HepG2 (cell line): ENCODE measurements at regions not wholly inside any gene's neighbourhood (a gene's known extent, or its start where the extent isn't known, plus 50 kb on each side); places are given as distances from the start of the nearest gene placed in this dataset.

Experiments used
- ATAC-seq: fragments of 200-7000 bp; cut with Tn5 transposase; 3 replicates; pipeline ENCODE4 v1.9.1; 2020; ENCODE audit warnings: mild to moderate bottlenecking, moderate library complexity
- BruUV-seq: library from RNA; stranded (reverse); fragments of 400-500 nt; replicated peaks from 2 replicates; lab custom pipeline; 2021; lab: Mats Ljungman, UMichigan
- CTCF ChIA-PET: fragments of 300-600 bp; formaldehyde crosslinking; extraction: SDS; loops from one replicate; lab custom pipeline; 2021; ENCODE audit warnings: low total read pairs, inconsistent platforms, low intra/inter-chr PET ratio; lab: Yijun Ruan, JAX
- POLR2A ChIA-PET: fragments of 350-600 bp; sonication (Branson Sonifier 250); formaldehyde crosslinking; loops from one replicate; lab custom pipeline; 2020; ENCODE audit warnings: antibody characterized with exemption, inconsistent platforms; lab: Yijun Ruan, JAX
- DNase-seq: peaks from one replicate; pipeline ENCODE4 v3.0.0-alpha.2; 2015; ENCODE audit warnings: low spot score
- FAIRE-seq: peaks from 3 replicates; lab custom pipeline; 2011; peaks lifted over from hg19 to GRCh38; lab: Jason Lieb, UNC
- H2AFZ ChIP-seq: one replicate; pipeline ENCODE4 v1.6.1; 2011; ENCODE audit warnings: low read length, inconsistent platforms
- H3K27ac ChIP-seq: fragments of 300-600 bp; 3 replicates; pipeline ENCODE4 v1.8.0; 2011; ENCODE audit warnings: mixed run types, mild to moderate bottlenecking, mixed read lengths, low read length, inconsistent platforms; ENCODE audit not compliant: insufficient read depth; ENCODE audit errors: extremely low read length
- H3K27me3 ChIP-seq, 2 experiments: fragments of 200-600 bp in 1 of 2; 2 replicates in 1 of 2; 3 replicates in 1 of 2; pipeline versions ENCODE4 v1.6.0 to v1.8.0; 2011; ENCODE audit warnings: low read length in 2 of 2, mild to moderate bottlenecking in 2 of 2, moderate library complexity in 2 of 2, inconsistent platforms in 1 of 2; ENCODE audit not compliant: insufficient read depth in 2 of 2, control insufficient read depth in 1 of 2
- H3K36me3 ChIP-seq, 2 experiments: fragments of 200-600 bp in 1 of 2; replicated peaks in 1 of 2; 2 replicates in 1 of 2; 3 replicates in 1 of 2; pipeline versions ENCODE4 v1.5.1 to v1.8.0; 2011; ENCODE audit warnings: low read length in 2 of 2, inconsistent platforms in 1 of 2; ENCODE audit not compliant: insufficient read depth in 2 of 2, control insufficient read depth in 1 of 2
- H3K4me1 ChIP-seq: 2 replicates; pipeline ENCODE4 v1.5.1; 2012; ENCODE audit warnings: low read length, inconsistent platforms; ENCODE audit not compliant: insufficient read depth
- H3K4me2 ChIP-seq: 2 replicates; pipeline ENCODE4 v1.6.0; 2011; ENCODE audit warnings: low read depth, low read length, inconsistent platforms
- H3K4me3 ChIP-seq, 3 experiments: fragments of 200-600 bp in 1 of 3; sonication (generic), shearing (Covaris generic) in 1 of 3; replicated peaks in 1 of 3; 2 replicates each; pipeline ENCODE4 v1.5.1; 2011 to 2016; ENCODE audit warnings: low read length in 3 of 3, inconsistent platforms in 2 of 3, low read depth in 2 of 3, mild to moderate bottlenecking in 2 of 3, control low read depth in 1 of 3, mixed read lengths in 1 of 3; ENCODE audit not compliant: insufficient read depth in 1 of 3
- H3K79me2 ChIP-seq: one replicate; pipeline ENCODE4 v1.6.1; 2011; ENCODE audit warnings: low read length, inconsistent platforms; ENCODE audit not compliant: insufficient read depth
- H3K9ac ChIP-seq: 2 replicates; pipeline ENCODE4 v1.6.0; 2011; ENCODE audit warnings: mild to moderate bottlenecking, low read depth, low read length, inconsistent platforms; ENCODE audit not compliant: insufficient read depth
- H3K9me3 ChIP-seq: 2 replicates; pipeline ENCODE4 v1.5.1; 2012; ENCODE audit warnings: mild to moderate bottlenecking, low read length
- H4K20me1 ChIP-seq: 2 replicates; pipeline ENCODE4 v1.6.0; 2011; ENCODE audit warnings: inconsistent platforms, mild to moderate bottlenecking, low read length, moderate library complexity; ENCODE audit not compliant: insufficient read depth
- CSRNP1 ChIP-seq: sonication (generic); formaldehyde crosslinking; IDR thresholded peaks from 2 replicates; pipeline ENCODE4 v1.8.1; 2023; ENCODE audit warnings: mild to moderate bottlenecking, missing genetic modification reagents
- ELF3 ChIP-seq: IDR thresholded peaks from 2 replicates; pipeline ENCODE4 v1.6.1; 2016; ENCODE audit warnings: missing genetic modification reagents, missing compliant biosample characterization
- KMT2B ChIP-seq: IDR thresholded peaks from 2 replicates; pipeline ENCODE4 v1.6.1; 2016; ENCODE audit warnings: missing genetic modification reagents, missing compliant biosample characterization
- MTA3 ChIP-seq: sonication (generic); formaldehyde crosslinking; IDR thresholded peaks from 2 replicates; pipeline ENCODE4 v1.4.0; 2020; ENCODE audit warnings: missing genetic modification reagents
- PBX2 ChIP-seq: IDR thresholded peaks from 2 replicates; pipeline ENCODE4 v1.6.1; 2016; ENCODE audit warnings: control low read depth
- RERE ChIP-seq: IDR thresholded peaks from 2 replicates; pipeline ENCODE4 v1.6.1; 2016; ENCODE audit warnings: low read depth, missing genetic modification reagents, missing compliant biosample characterization
- SNAPC5 ChIP-seq: sonication (generic); formaldehyde crosslinking; IDR thresholded peaks from 2 replicates; pipeline ENCODE4 v1.8.1; 2023; ENCODE audit warnings: mild to moderate bottlenecking, missing genetic modification reagents, borderline replicate concordance
- SRSF4 ChIP-seq: fragments of 200-400 bp; formaldehyde crosslinking; IDR thresholded peaks from one replicate; pipeline ENCODE4 v1.6.1; 2018; ENCODE audit warnings: mild to moderate bottlenecking, low read depth, low read length, moderate library complexity; ENCODE audit not compliant: poor library complexity, severe bottlenecking
- TRAFD1 ChIP-seq: sonication (generic); formaldehyde crosslinking; IDR thresholded peaks from 2 replicates; pipeline ENCODE4 v1.5.1; 2020; ENCODE audit warnings: missing genetic modification reagents, mild to moderate bottlenecking, borderline replicate concordance
- ZNF296 ChIP-seq: sonication (generic); formaldehyde crosslinking; conservative IDR thresholded peaks from 2 replicates; pipeline ENCODE4 v1.5.0; 2020; ENCODE audit warnings: mild to moderate bottlenecking, missing genetic modification reagents
- ZNF432 ChIP-seq: sonication (generic); formaldehyde crosslinking; IDR thresholded peaks from 2 replicates; pipeline ENCODE4 v1.5.0; 2020; ENCODE audit warnings: missing genetic modification reagents, mild to moderate bottlenecking, borderline replicate concordance
- ZNF597 ChIP-seq: sonication (generic); formaldehyde crosslinking; IDR thresholded peaks from 2 replicates; pipeline ENCODE4 v1.5.0; 2020; ENCODE audit warnings: missing genetic modification reagents
- ZNF747 ChIP-seq: sonication (generic); formaldehyde crosslinking; IDR thresholded peaks from 2 replicates; pipeline ENCODE4 v1.8.1; 2023; ENCODE audit warnings: missing genetic modification reagents, mild to moderate bottlenecking, borderline replicate concordance
- ZNF883 ChIP-seq: sonication (generic); formaldehyde crosslinking; IDR thresholded peaks from 2 replicates; pipeline ENCODE4 v1.5.1; 2020; ENCODE audit warnings: mild to moderate bottlenecking, missing genetic modification reagents; ENCODE audit errors: not compliant biosample characterization
- in situ Hi-C: cut with HindIII; loops from 2 replicates; pipeline ENCODE4 v1.10.0; 2017; ENCODE audit warnings: low pct_unique_long_range_greater_than_20kb; ENCODE audit not compliant: extremely low pct_ligation_motif_present
- intact Hi-C: fragments of 100-400 bp; cut with micrococcal nuclease; formaldehyde crosslinking; loops from one replicate; pipeline ENCODE4 v1.10.0; 2022; ENCODE audit not compliant: unreplicated experiment

GRCh38 chr4:26106776-26107175, 192.8 kb downstream of the SMIM20 start:
- no peak overlapping the region for H3K4me3 ChIP-seq
- H4K20me1 ChIP-seq, result no peaks in the 10 kb centered on the region
- no peak for FAIRE-seq
- ChIA-PET CTCF (no interaction called here), POLR2A (no interaction called here)
- BruUV-seq, result no TSS peak
- no peaks in the 10 kb centered on the region for H3K36me3 ChIP-seq
- intact Hi-C loops (no loop called here), in situ Hi-C loops (no loop called here)
- DNase-seq, result no peak
- ATAC-seq, result no peak
- no peak overlapping the region for H3K9ac ChIP-seq
- no peaks in the 10 kb centered on the region for H3K79me2 ChIP-seq
- no peak overlapping the region for H3K27ac ChIP-seq
- H3K9me3 ChIP-seq, result no peaks in the 10 kb centered on the region
- H3K4me2 ChIP-seq, result no peak overlapping the region
- no peak overlapping the region for H2AFZ ChIP-seq
- no peaks in the 10 kb centered on the region for H3K4me1 ChIP-seq
- no peaks in the 10 kb centered on the region for H3K27me3 ChIP-seq
- no peak for TF ChIP-seq ZNF432 (CRISPR knock-in tag)
- no peak for TF ChIP-seq ZNF296
- TF ChIP-seq ELF3 (CRISPR knock-in tag), result no peak
- TF ChIP-seq ZNF883 (CRISPR knock-in tag), result no peak
- TF ChIP-seq SRSF4, result no peak
- TF ChIP-seq TRAFD1 (CRISPR knock-in tag), result no peak
- no peak for TF ChIP-seq ZNF747 (CRISPR knock-in tag)
- TF ChIP-seq RERE (CRISPR knock-in tag), result no peak
- TF ChIP-seq PBX2 (CRISPR knock-in tag), result no peak
- no peak for TF ChIP-seq SNAPC5 (CRISPR knock-in tag)
- no peak for TF ChIP-seq ZNF597 (CRISPR knock-in tag)
- TF ChIP-seq KMT2B (CRISPR knock-in tag), result no peak
- TF ChIP-seq MTA3 (CRISPR knock-in tag), result no peak
- TF ChIP-seq CSRNP1 (CRISPR knock-in tag), result no peak
